Memory B cell (primary cell): ENCODE measurements at regions not wholly inside any gene's neighbourhood (a gene's known extent, or its start where the extent isn't known, plus 50 kb on each side); places are given as distances from the start of the nearest gene placed in this dataset.
"Not testable (repeated sequence)": the region's sequence is repeated elsewhere in the genome, so short reads cannot be mapped to it uniquely, and the experiment has no call there.

Experiments
- ATAC-seq: fragments of 150-1000 bp; cut with Tn5 transposase; 2 replicates; pipeline ENCODE4 v1.10.0; 2021; ENCODE audit warnings: low read depth, mild to moderate bottlenecking, moderate library complexity
- DNase-seq, 2 donors: peaks; one replicate each; pipeline ENCODE4 v3.0.0; 2022; ENCODE audit warnings: low spot score in 2 of 2
- H3K27ac Mint-ChIP-seq: one replicate; pipeline ENCODE4 v1.8.0; 2022; ENCODE audit warnings: mild to moderate bottlenecking, moderate library complexity, mixed read lengths
- H3K27me3 Mint-ChIP-seq: one replicate; pipeline ENCODE4 v1.8.0; 2022; ENCODE audit warnings: mixed read lengths
- H3K36me3 Mint-ChIP-seq: one replicate; pipeline ENCODE4 v1.8.0; 2022; ENCODE audit warnings: mild to moderate bottlenecking, mixed read lengths
- H3K4me1 Mint-ChIP-seq: one replicate; pipeline ENCODE4 v1.8.0; 2022; ENCODE audit warnings: mixed read lengths
- H3K4me3 Mint-ChIP-seq: one replicate; pipeline ENCODE4 v1.8.0; 2022; ENCODE audit warnings: mild to moderate bottlenecking, moderate library complexity, mixed read lengths
- H3K9me3 Mint-ChIP-seq: one replicate; pipeline ENCODE4 v1.8.0; 2022; ENCODE audit warnings: mixed read lengths

GRCh38 chr22:27603800-27604144 lies 197.8 kb downstream of the MN1 start:
- no peak for ATAC-seq
- Mint-ChIP-seq H3K27me3 (peaks cover 8% of the 10 kb centered on the region), H3K36me3 (no peaks in the 10 kb centered on the region), H3K9me3 (peaks cover 1% of the 10 kb centered on the region), H3K4me1 (no peaks in the 10 kb centered on the region), H3K27ac (no peak overlapping the region), H3K4me3 (no peak overlapping the region)
- DNase-seq: no peak

- DNase-seq (no peak), ATAC-seq (no peak)
- Mint-ChIP-seq H3K36me3 (no peaks in the 10 kb centered on the region), H3K27me3 (peaks cover 8% of the 10 kb centered on the region), H3K9me3 (peaks cover 1% of the 10 kb centered on the region), H3K27ac (no peak overlapping the region), H3K4me3 (no peak overlapping the region), H3K4me1 (no peaks in the 10 kb centered on the region)
These were observed 196.2 kb downstream of the MN1 start for GRCh38 chr22:27605390-27605789.

GRCh38 chr22:27607750-27608149 lies 193.8 kb downstream of the MN1 start:
- H3K9me3 Mint-ChIP-seq, H3K27ac Mint-ChIP-seq, H3K4me1 Mint-ChIP-seq, ATAC-seq, DNase-seq, H3K27me3 Mint-ChIP-seq, H3K4me3 Mint-ChIP-seq, H3K36me3 Mint-ChIP-seq: not testable (repeated sequence)

GRCh38 chr22:27609451-27609888 lies 192.1 kb downstream of the MN1 start:
- DNase-seq (no peak), ATAC-seq (no peak)
- Mint-ChIP-seq H3K9me3 (peaks cover 3% of the 10 kb centered on the region), H3K27ac (no peak overlapping the region), H3K4me3 (no peak overlapping the region), H3K27me3 (peaks cover 9% of the 10 kb centered on the region), H3K36me3 (peaks cover 3% of the 10 kb centered on the region), H3K4me1 (no peaks in the 10 kb centered on the region)

- H3K27me3 Mint-ChIP-seq: peaks cover 10% of the 10 kb centered on the region
- not testable (repeated sequence) for ATAC-seq, H3K4me1 Mint-ChIP-seq, H3K36me3 Mint-ChIP-seq, DNase-seq, H3K4me3 Mint-ChIP-seq, H3K9me3 Mint-ChIP-seq, H3K27ac Mint-ChIP-seq
These were observed 191.4 kb downstream of the MN1 start for GRCh38 chr22:27610164-27610563.

GRCh38 chr22:27610863-27611786 lies 190.4 kb downstream of the MN1 start:
- no peak for DNase-seq
- peaks cover 3% of the 10 kb centered on the region for H3K9me3 Mint-ChIP-seq
- H3K4me3 Mint-ChIP-seq: no peak overlapping the region
- ATAC-seq: no peak
- peaks cover 10% of the 10 kb centered on the region for H3K27me3 Mint-ChIP-seq
- peaks cover 3% of the 10 kb centered on the region for H3K36me3 Mint-ChIP-seq
- H3K4me1 Mint-ChIP-seq: no peaks in the 10 kb centered on the region
- H3K27ac Mint-ChIP-seq: no peak overlapping the region

- H3K4me1 Mint-ChIP-seq: no peaks in the 10 kb centered on the region
- no peak overlapping the region for H3K27ac Mint-ChIP-seq
- no peak for DNase-seq
- peaks cover 3% of the 10 kb centered on the region for H3K36me3 Mint-ChIP-seq
- peaks cover 10% of the 10 kb centered on the region for H3K27me3 Mint-ChIP-seq
- H3K9me3 Mint-ChIP-seq: peaks cover 3% of the 10 kb centered on the region
- no peak overlapping the region for H3K4me3 Mint-ChIP-seq
- no peak for ATAC-seq
These were observed 189.4 kb downstream of the MN1 start for GRCh38 chr22:27612115-27612514.

- H3K4me3 Mint-ChIP-seq: no peak overlapping the region
- no peak for ATAC-seq
- no peaks in the 10 kb centered on the region for H3K4me1 Mint-ChIP-seq
These were observed 188.2 kb downstream of the MN1 start for GRCh38 chr22:27613099-27614005.

GRCh38 chr22:27614006-27614649 lies 187.4 kb downstream of the MN1 start:
- Mint-ChIP-seq H3K9me3 (peaks cover 3% of the 10 kb centered on the region), H3K4me1 (no peaks in the 10 kb centered on the region), H3K27me3 (peaks cover 11% of the 10 kb centered on the region), H3K27ac (no peak overlapping the region), H3K36me3 (peaks cover 3% of the 10 kb centered on the region), H3K4me3 (no peak overlapping the region)
- ATAC-seq (no peak), DNase-seq (no peak)

More at GRCh38 chr22:27613099-27614005, 188.2 kb downstream of the MN1 start:
- H3K36me3 Mint-ChIP-seq: peaks cover 3% of the 10 kb centered on the region
- DNase-seq: no peak
- H3K27me3 Mint-ChIP-seq: peaks cover 11% of the 10 kb centered on the region
- peaks cover 3% of the 10 kb centered on the region for H3K9me3 Mint-ChIP-seq
- no peak overlapping the region for H3K27ac Mint-ChIP-seq

- Mint-ChIP-seq H3K4me3 (no peak overlapping the region), H3K27me3 (peaks cover 11% of the 10 kb centered on the region), H3K4me1 (no peaks in the 10 kb centered on the region), H3K36me3 (peaks cover 3% of the 10 kb centered on the region), H3K27ac (no peak overlapping the region), H3K9me3 (peaks cover 3% of the 10 kb centered on the region)
- DNase-seq: no peak
- ATAC-seq: no peak
These were observed 186.9 kb downstream of the MN1 start for GRCh38 chr22:27614650-27615007.

GRCh38 chr22:27615408-27615807 lies 186.1 kb downstream of the MN1 start:
- H3K4me1 Mint-ChIP-seq: no peaks in the 10 kb centered on the region
- H3K27me3 Mint-ChIP-seq: peaks cover 11% of the 10 kb centered on the region
- no peak for ATAC-seq
- no peak for DNase-seq
- no peak overlapping the region for H3K27ac Mint-ChIP-seq
- peaks cover 3% of the 10 kb centered on the region for H3K9me3 Mint-ChIP-seq
- no peak overlapping the region for H3K4me3 Mint-ChIP-seq
- peaks cover 3% of the 10 kb centered on the region for H3K36me3 Mint-ChIP-seq

GRCh38 chr22:27616033-27616432 lies 185.5 kb downstream of the MN1 start:
- Mint-ChIP-seq H3K4me1 (no peaks in the 10 kb centered on the region), H3K9me3 (peaks cover 2% of the 10 kb centered on the region), H3K4me3 (no peak overlapping the region), H3K27ac (no peak overlapping the region), H3K27me3 (peaks cover 11% of the 10 kb centered on the region), H3K36me3 (peaks cover 3% of the 10 kb centered on the region)
- ATAC-seq (no peak), DNase-seq (no peak)

GRCh38 chr22:27617214-27617881 lies 184.2 kb downstream of the MN1 start:
- Mint-ChIP-seq H3K4me3 (no peak overlapping the region), H3K4me1 (no peaks in the 10 kb centered on the region), H3K36me3 (peaks cover 3% of the 10 kb centered on the region), H3K27me3 (peaks cover 11% of the 10 kb centered on the region), H3K9me3 (peaks cover 4% of the 10 kb centered on the region), H3K27ac (no peak overlapping the region)
- DNase-seq (no peak), ATAC-seq (no peak)
